Right lobe of liver (tissue), 4 donors: ENCODE measurements at regions not wholly inside any gene's neighbourhood (a gene's known extent, or its start where the extent isn't known, plus 50 kb on each side); places are given as distances from the start of the nearest gene placed in this dataset.

Source experiments
- CTCF ChIP-seq, 4 donors: fragments of 200-600 bp in 3 of 4; fragments of 450-650 bp in 1 of 4; IDR thresholded peaks; one replicate each; pipeline versions ENCODE4 v1.5.1 to v1.8.0; 2016 to 2022; ENCODE audit warnings: antibody characterized with exemption in 4 of 4, mild to moderate bottlenecking in 2 of 4
- POLR2A ChIP-seq: fragments of 450-650 bp; IDR thresholded peaks from one replicate; pipeline ENCODE4 v1.6.1; 2017; ENCODE audit warnings: antibody characterized with exemption, mild to moderate bottlenecking
- donor health status: DM: no; HTN: no; CAD: no.
- donor health status: DM: no; HTN: no; CAD: no.
- donor health status: DM: no; HTN: yes; CAD: no.

- TF ChIP-seq CTCF (IDR thresholded peaks at IDR 0.05) (no peak), POLR2A (no peak)
These were observed 52.5 kb upstream of the STAM2 start for GRCh38 chr2:152227969-152228592.
